Astrocyte (in vitro differentiated cells and primary cell): ENCODE measurements at regions not wholly inside any gene's neighbourhood (a gene's known extent, or its start where the extent isn't known, plus 50 kb on each side); places are given as distances from the start of the nearest gene placed in this dataset.

Experiments used
- EZH2 ChIP-seq: IDR thresholded peaks from 2 replicates; pipeline ENCODE4 v1.6.1; 2012; ENCODE audit warnings: mild to moderate bottlenecking, low read length, inconsistent platforms; ENCODE audit not compliant: insufficient read depth
- TF ChIP-seq, protein P1 (sequence below): IDR thresholded peaks from 2 replicates; pipeline ENCODE4 v1.5.1; 2011; ENCODE audit warnings: low read depth, mild to moderate bottlenecking, inconsistent platforms, low read length, moderate library complexity; ENCODE audit not compliant: insufficient read depth

DNA sequence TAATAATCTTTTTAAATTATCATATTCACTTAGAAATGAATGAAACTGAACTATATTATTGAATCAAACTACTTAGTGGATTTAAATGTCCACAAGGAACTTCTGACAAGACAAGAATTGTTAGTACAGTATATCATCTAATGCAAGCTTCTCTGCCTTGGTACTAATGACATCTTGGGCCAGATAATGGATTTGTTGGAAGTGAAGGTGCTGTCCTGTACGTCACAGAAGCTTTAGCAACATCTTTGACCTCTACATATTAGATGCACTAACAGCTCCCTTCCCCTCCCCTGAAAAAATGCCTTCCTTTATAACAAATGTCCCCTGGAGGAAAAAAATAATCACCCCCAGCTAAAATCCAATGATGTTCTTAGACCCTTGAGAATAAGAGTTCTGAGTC, 695.8 kb upstream of the EYS start:
- TF ChIP-seq, protein P1, sequence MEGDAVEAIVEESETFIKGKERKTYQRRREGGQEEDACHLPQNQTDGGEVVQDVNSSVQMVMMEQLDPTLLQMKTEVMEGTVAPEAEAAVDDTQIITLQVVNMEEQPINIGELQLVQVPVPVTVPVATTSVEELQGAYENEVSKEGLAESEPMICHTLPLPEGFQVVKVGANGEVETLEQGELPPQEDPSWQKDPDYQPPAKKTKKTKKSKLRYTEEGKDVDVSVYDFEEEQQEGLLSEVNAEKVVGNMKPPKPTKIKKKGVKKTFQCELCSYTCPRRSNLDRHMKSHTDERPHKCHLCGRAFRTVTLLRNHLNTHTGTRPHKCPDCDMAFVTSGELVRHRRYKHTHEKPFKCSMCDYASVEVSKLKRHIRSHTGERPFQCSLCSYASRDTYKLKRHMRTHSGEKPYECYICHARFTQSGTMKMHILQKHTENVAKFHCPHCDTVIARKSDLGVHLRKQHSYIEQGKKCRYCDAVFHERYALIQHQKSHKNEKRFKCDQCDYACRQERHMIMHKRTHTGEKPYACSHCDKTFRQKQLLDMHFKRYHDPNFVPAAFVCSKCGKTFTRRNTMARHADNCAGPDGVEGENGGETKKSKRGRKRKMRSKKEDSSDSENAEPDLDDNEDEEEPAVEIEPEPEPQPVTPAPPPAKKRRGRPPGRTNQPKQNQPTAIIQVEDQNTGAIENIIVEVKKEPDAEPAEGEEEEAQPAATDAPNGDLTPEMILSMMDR, result no peak
- no peak for TF ChIP-seq EZH2
